Smooth muscle cell (in vitro differentiated cells): ENCODE measurements at regions not wholly inside any gene's neighbourhood (a gene's known extent, or its start where the extent isn't known, plus 50 kb on each side); places are given as distances from the start of the nearest gene placed in this dataset.

ENCODE experiments used
- DNase-seq: peaks from one replicate; lab custom pipeline; 2025; ENCODE audit not compliant: unreplicated experiment; lab: John Stamatoyannopoulos, UW
- H2AFZ ChIP-seq: fragments of 200-600 bp; sonication (generic); 2 replicates; pipeline ENCODE4 v1.6.0; 2016; ENCODE audit warnings: antibody characterized with exemption, low read depth, mild to moderate bottlenecking
- H3F3A ChIP-seq: fragments of 200-600 bp; sonication (generic); 2 replicates; pipeline ENCODE4 v1.6.0; 2017; ENCODE audit warnings: antibody characterized with exemption, low read depth
- H3K27ac ChIP-seq: fragments of 200-600 bp; sonication (generic); 2 replicates; pipeline ENCODE4 v1.5.1; 2016; ENCODE audit warnings: low read depth, mild to moderate bottlenecking
- H3K27me3 ChIP-seq: fragments of 200-600 bp; sonication (generic); 2 replicates; pipeline ENCODE4 v1.6.1; 2016; ENCODE audit warnings: low read depth, mild to moderate bottlenecking
- H3K36me3 ChIP-seq: fragments of 200-600 bp; sonication (generic); 2 replicates; pipeline ENCODE4 v1.5.1; 2016; ENCODE audit warnings: low read depth
- H3K4me1 ChIP-seq: fragments of 200-600 bp; sonication (generic); 2 replicates; pipeline ENCODE4 v1.5.1; 2016; ENCODE audit warnings: low read depth
- H3K4me2 ChIP-seq: fragments of 200-600 bp; sonication (generic); 2 replicates; pipeline ENCODE4 v1.6.0; 2016; ENCODE audit warnings: mild to moderate bottlenecking
- H3K4me3 ChIP-seq: fragments of 200-600 bp; sonication (generic); 2 replicates; pipeline ENCODE4 v1.5.1; 2016; ENCODE audit warnings: mild to moderate bottlenecking
- H3K79me2 ChIP-seq: fragments of 200-600 bp; sonication (generic); 2 replicates; pipeline ENCODE4 v1.6.0; 2016; ENCODE audit warnings: low read depth, mild to moderate bottlenecking
- H3K9ac ChIP-seq: fragments of 200-600 bp; sonication (generic); 2 replicates; pipeline ENCODE4 v1.6.0; 2016; ENCODE audit warnings: low read depth
- H3K9me3 ChIP-seq: fragments of 200-600 bp; sonication (generic); replicated peaks from 2 replicates; pipeline ENCODE4 v1.5.1; 2016; ENCODE audit warnings: low read depth
- H4K20me1 ChIP-seq: fragments of 200-600 bp; sonication (generic); 2 replicates; pipeline ENCODE4 v1.6.0; 2016; ENCODE audit warnings: low read depth
- WGBS: methylation state at CpG from one replicate; pipeline ENCODE4 v1.1.7; 2016; ENCODE audit warnings: low lambda C conversion rate; 5-methylcytosine and 5-hydroxymethylcytosine counted together
- TF ChIP-seq, protein P1 (sequence below): fragments of 200-600 bp; sonication (generic); IDR thresholded peaks from 2 replicates; pipeline ENCODE4 v1.5.1; 2017; ENCODE audit warnings: borderline replicate concordance, mild to moderate bottlenecking, antibody characterized with exemption; ENCODE audit not compliant: insufficient read depth, poor library complexity, severe bottlenecking

DNA sequence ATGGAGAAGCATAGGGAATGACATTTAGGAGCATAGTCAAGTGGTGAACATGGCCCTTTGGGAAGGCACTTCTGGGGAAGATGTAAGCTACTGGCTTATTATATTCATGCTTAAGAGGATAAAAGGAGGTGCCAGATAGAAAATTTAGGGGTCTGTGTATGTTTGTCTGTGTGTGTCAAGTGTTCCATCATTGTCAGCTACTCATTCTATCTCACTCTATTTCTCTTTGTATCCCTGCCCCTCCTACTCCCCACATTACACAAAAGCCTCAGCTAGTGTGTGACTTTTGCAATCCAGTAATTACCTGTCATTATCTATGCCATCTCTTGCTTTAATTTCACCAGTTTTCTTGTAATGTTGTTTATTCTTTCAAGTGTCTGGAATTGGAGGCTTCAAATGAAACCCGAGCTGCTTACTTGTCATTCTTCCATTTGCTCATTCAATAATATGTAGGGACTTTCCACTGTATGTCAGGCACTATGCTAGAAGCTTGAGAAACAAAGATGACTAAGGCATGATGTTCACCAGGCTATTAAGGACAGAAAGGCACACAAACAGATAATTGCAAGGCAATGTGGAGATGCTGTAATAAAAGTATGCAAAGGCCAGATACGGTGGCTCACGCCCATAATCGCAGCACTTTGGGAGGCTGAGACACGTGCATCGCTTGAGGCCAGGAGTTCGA, 229.8 kb upstream of the TEX13C start:
- TF ChIP-seq, protein P1, sequence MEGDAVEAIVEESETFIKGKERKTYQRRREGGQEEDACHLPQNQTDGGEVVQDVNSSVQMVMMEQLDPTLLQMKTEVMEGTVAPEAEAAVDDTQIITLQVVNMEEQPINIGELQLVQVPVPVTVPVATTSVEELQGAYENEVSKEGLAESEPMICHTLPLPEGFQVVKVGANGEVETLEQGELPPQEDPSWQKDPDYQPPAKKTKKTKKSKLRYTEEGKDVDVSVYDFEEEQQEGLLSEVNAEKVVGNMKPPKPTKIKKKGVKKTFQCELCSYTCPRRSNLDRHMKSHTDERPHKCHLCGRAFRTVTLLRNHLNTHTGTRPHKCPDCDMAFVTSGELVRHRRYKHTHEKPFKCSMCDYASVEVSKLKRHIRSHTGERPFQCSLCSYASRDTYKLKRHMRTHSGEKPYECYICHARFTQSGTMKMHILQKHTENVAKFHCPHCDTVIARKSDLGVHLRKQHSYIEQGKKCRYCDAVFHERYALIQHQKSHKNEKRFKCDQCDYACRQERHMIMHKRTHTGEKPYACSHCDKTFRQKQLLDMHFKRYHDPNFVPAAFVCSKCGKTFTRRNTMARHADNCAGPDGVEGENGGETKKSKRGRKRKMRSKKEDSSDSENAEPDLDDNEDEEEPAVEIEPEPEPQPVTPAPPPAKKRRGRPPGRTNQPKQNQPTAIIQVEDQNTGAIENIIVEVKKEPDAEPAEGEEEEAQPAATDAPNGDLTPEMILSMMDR: no peak
- no peak for DNase-seq
- H3K27me3 ChIP-seq: no peaks in the 10 kb centered on the region
- H3K36me3 ChIP-seq: no peaks in the 10 kb centered on the region
- H3K4me3 ChIP-seq: no peak overlapping the region
- H3K27ac ChIP-seq: no peak overlapping the region
- H3K9ac ChIP-seq: no peak overlapping the region
- H2AFZ ChIP-seq: no peak overlapping the region
- no peaks in the 10 kb centered on the region for H3K4me1 ChIP-seq
- no peaks in the 10 kb centered on the region for H3K79me2 ChIP-seq
- H3F3A ChIP-seq: no peaks in the 10 kb centered on the region
- WGBS: 81% methylated on average over 7 of the region's 7 CpGs
- H3K9me3 ChIP-seq: no peaks in the 10 kb centered on the region
- no peak overlapping the region for H3K4me2 ChIP-seq
- H4K20me1 ChIP-seq: no peaks in the 10 kb centered on the region

DNA sequence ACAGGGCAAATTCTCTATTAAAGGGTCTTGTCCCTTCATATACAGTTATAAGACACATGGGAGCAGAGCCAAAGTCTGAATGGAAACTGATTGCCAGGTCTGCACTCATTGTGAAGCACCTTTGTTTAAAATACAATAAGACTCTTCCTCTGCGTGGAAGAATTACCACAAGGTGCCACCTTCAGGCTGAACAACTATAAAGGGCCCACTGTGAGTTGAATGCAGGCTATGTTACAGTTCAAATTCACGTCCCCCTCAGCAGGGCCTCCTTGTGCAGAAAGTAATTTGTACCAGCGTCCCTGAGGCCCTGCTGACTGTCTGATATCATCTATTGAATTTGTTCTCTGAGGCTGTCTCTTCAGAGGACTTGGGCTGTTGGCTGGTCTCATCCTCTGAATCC, 225.8 kb upstream of the TEX13C start:
- Histone ChIP-seq H3K4me2 (no peak overlapping the region), H3K36me3 (no peaks in the 10 kb centered on the region), H3K9ac (no peak overlapping the region), H4K20me1 (no peaks in the 10 kb centered on the region), H3K4me1 (no peaks in the 10 kb centered on the region), H3K9me3 (no peaks in the 10 kb centered on the region), H3K4me3 (no peak overlapping the region), H3K27ac (no peak overlapping the region), H3F3A (no peaks in the 10 kb centered on the region), H2AFZ (no peak overlapping the region), H3K27me3 (no peaks in the 10 kb centered on the region), H3K79me2 (no peaks in the 10 kb centered on the region)
- TF ChIP-seq, protein P1: no peak
- DNase-seq: no peak
- WGBS: 36% methylated on average over 3 of the region's 3 CpGs

DNA sequence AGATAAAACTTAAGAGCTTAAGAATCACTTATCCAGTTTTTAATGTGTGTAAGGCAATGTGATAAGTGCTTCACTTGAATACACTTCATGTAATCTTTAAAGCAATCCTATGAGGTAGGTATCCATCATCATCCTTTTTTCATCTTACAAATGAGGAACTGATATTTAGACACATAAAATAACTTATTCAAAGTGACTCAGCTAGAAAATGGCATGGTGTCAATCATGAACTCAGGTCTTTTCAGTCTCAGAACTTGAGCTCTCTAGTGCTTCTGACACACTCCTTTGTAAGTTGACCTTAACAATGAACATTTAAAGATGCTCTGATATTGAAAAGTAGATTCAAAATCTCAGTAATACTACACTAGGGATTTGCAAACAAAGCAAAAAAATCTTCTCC, 224.8 kb upstream of the TEX13C start:
- Histone ChIP-seq H3K4me3 (no peak overlapping the region), H3K4me2 (no peak overlapping the region), H3K9me3 (no peaks in the 10 kb centered on the region), H3F3A (no peaks in the 10 kb centered on the region), H3K27me3 (no peaks in the 10 kb centered on the region), H3K4me1 (no peaks in the 10 kb centered on the region), H4K20me1 (no peaks in the 10 kb centered on the region), H3K36me3 (no peaks in the 10 kb centered on the region), H2AFZ (no peak overlapping the region), H3K27ac (no peak overlapping the region), H3K79me2 (no peaks in the 10 kb centered on the region), H3K9ac (no peak overlapping the region)
- no peak for DNase-seq
- TF ChIP-seq, protein P1: no peak

DNA sequence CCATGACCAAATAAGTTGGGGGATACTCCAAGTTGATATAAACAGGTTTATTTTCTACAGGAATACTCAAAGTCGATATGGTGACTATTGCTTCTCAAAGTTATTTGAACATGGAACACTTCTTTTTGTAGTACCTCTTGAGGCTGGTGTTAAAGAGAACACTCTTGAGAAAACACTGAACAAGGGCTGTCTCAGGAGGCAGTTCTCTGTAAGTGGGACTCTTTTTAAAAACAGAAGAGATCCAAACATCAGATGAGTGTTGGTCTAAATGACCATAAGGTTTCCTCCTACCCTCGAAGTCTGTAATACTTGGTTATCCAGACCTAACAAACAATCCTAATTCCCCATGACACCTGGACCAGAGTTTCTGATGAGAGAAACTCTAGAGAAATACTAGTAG, 223.2 kb upstream of the TEX13C start:
- Histone ChIP-seq H3K36me3 (no peaks in the 10 kb centered on the region), H4K20me1 (no peaks in the 10 kb centered on the region), H3K27me3 (no peaks in the 10 kb centered on the region), H3K9me3 (no peaks in the 10 kb centered on the region), H3K27ac (no peak overlapping the region), H3F3A (no peaks in the 10 kb centered on the region), H3K9ac (no peak overlapping the region), H2AFZ (no peak overlapping the region), H3K79me2 (no peaks in the 10 kb centered on the region), H3K4me2 (no peak overlapping the region), H3K4me1 (no peaks in the 10 kb centered on the region), H3K4me3 (no peak overlapping the region)
- no peak for DNase-seq
- 75% methylated on average over 2 of the region's 2 CpGs for WGBS
- TF ChIP-seq, protein P1: no peak
